Stomach (tissue), 4 donors: ENCODE measurements at regions not wholly inside any gene's neighbourhood (a gene's known extent, or its start where the extent isn't known, plus 50 kb on each side); places are given as distances from the start of the nearest gene placed in this dataset.

Experiments used
- CTCF ChIP-seq, 7 experiments: fragments of 450-650 bp in 4 of 7; fragments of 200-600 bp in 3 of 7; sonication (generic) in 3 of 7; IDR thresholded peaks; one replicate each; pipeline ENCODE4 v1.5.1; 2016 to 2019; ENCODE audit warnings: antibody characterized with exemption in 7 of 7, control low read depth in 2 of 7, mild to moderate bottlenecking in 1 of 7
- POLR2A ChIP-seq, 4 donors: fragments of 450-650 bp; IDR thresholded peaks; one replicate each; pipeline ENCODE4 v1.6.1; 2016; ENCODE audit warnings: antibody characterized with exemption in 4 of 4, control low read depth in 2 of 4, mild to moderate bottlenecking in 1 of 4, moderate library complexity in 1 of 4
- POLR2AphosphoS5 ChIP-seq, 3 donors: sonication (generic); formaldehyde crosslinking; IDR thresholded peaks; one replicate each; pipeline ENCODE4 v1.6.1; 2016; ENCODE audit warnings: antibody characterized with exemption in 3 of 3

- TF ChIP-seq POLR2AphosphoS5 (IDR thresholded peaks at IDR 0.05) (no peak), POLR2A (IDR thresholded peaks at IDR 0.05) (no peak), CTCF (IDR thresholded peaks at IDR 0.05) (no peak)
Measured at GRCh38 chr2:37532503-37532902, 138.9 kb downstream of the CDC42EP3 start.
